ENCODE measurements at regions not wholly inside any gene's neighbourhood (a gene's known extent, or its start where the extent isn't known, plus 50 kb on each side); places are given as distances from the start of the nearest gene placed in this dataset.

DNA sequence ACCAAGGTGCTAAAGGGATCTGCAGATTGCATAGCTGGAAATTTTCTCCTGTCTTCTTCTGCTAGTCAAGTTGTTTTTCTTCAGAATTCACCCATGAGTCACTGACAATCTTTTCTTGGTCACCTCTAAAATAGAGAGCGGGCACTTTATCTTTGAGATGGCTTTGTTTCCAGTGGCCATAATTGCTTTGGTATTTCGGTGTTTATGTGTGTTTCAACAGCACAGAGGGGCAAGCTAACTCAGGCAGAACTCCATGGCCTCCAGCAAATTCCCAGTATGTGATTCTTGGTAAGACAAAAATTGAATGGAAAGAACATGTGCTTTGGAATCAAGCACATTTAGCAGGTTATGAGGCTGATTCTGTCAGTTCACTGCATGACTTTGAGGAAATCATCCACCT is 656.8 kb downstream of the VRK1 start:
- no peak for TF ChIP-seq CTCF (IDR thresholded peaks at IDR 0.05)
- TF ChIP-seq POLR2A (IDR thresholded peaks at IDR 0.05; ENCODE audit: low read depth) = no peak
- no peak for TF ChIP-seq EP300 (IDR thresholded peaks at IDR 0.05)
